ENCODE measurements at regions not wholly inside any gene's neighbourhood (a gene's known extent, or its start where the extent isn't known, plus 50 kb on each side); places are given as distances from the start of the nearest gene placed in this dataset.

DNA sequence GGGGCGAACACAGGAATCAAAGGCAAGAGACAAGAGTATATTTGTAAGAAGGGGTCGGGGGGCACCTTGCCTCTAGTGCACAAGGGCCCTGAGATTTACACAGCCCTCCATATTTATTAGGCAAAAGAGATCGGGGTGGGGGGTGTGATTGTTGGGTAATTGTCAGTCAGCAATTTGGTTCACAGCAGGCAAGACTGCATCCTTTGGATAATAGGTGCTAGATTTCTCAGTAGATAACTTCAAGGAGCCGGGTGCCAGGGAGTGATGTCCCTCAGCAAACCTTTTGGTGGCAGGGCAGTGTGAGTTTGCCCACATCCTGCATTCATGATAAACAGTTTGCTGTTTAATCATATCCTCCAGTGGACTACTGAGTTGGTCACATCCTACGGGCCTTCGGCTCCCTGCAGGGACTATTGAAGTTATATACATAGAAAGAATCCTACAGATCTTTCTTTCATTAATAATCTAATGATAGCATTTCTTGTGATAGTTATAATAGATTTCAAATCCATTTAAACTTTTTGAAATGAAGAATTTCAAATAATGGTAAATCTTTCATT, 178.5 kb downstream of the GNAI1 start:
- Histone ChIP-seq H3K79me2 (ENCODE audit: insufficient read depth, low read length) (no peaks in the 10 kb centered on the region), H3K27ac (ENCODE audit: low read length) (no peak overlapping the region)
- no peak for DNase-seq

DNA sequence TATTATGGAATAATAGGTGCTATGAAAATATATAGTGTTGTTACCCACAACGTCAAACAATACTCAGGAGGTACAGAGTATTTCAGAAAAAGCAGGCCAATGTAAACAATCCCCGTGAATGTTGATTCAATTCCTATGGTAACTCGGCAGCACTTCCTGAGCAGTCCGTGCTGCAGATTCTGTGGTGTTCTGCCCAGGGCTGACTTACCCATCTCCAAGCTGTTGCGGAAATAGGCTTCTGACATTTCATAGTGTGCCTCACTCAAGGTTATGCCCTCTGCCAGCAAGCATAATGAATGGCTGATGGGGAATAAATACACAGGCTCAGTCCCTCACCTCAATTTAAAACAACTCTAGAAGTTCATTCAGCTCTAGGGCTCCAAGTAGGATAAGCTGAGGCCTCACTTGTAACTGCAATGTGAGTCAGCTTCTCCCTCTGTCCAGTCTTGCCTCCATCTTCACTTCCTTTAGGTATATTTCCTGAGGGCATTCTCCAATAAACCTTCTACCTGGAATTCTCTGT, 177.6 kb downstream of the GNAI1 start:
- Histone ChIP-seq H3K9me3 (ENCODE audit: insufficient read depth, low read length, severe bottlenecking) (no peaks in the 10 kb centered on the region), H4K20me1 (ENCODE audit: insufficient read depth, low read length) (no peaks in the 10 kb centered on the region), H3K79me2 (ENCODE audit: insufficient read depth, low read length) (no peaks in the 10 kb centered on the region), H3K27me3 (ENCODE audit: insufficient read depth, low read length, poor library complexity) (no peaks in the 10 kb centered on the region), H3K4me1 (ENCODE audit: insufficient read depth, low read length) (no peaks in the 10 kb centered on the region), H3K27ac (ENCODE audit: low read length) (no peak overlapping the region), H2AFZ (ENCODE audit: low read depth, low read length) (no peak overlapping the region), H3K36me3 (ENCODE audit: insufficient read depth, low read length) (no peaks in the 10 kb centered on the region), H3K4me3 (ENCODE audit: low read depth in 1 of 2, low read length in 2 of 2) (no peak overlapping the region), H3K4me2 (ENCODE audit: insufficient read depth, low read length) (no peak overlapping the region), H3K9ac (ENCODE audit: low read depth, low read length) (no peak overlapping the region)
- ATAC-seq (ENCODE audit: insufficient read depth, low read depth): no peak
- DNase-seq: no peak
- no peak for TF ChIP-seq EZH2 (IDR thresholded peaks at IDR 0.05; ENCODE audit: borderline replicate concordance, low read depth, low read length, severe bottlenecking)
- TF ChIP-seq, protein P1, sequence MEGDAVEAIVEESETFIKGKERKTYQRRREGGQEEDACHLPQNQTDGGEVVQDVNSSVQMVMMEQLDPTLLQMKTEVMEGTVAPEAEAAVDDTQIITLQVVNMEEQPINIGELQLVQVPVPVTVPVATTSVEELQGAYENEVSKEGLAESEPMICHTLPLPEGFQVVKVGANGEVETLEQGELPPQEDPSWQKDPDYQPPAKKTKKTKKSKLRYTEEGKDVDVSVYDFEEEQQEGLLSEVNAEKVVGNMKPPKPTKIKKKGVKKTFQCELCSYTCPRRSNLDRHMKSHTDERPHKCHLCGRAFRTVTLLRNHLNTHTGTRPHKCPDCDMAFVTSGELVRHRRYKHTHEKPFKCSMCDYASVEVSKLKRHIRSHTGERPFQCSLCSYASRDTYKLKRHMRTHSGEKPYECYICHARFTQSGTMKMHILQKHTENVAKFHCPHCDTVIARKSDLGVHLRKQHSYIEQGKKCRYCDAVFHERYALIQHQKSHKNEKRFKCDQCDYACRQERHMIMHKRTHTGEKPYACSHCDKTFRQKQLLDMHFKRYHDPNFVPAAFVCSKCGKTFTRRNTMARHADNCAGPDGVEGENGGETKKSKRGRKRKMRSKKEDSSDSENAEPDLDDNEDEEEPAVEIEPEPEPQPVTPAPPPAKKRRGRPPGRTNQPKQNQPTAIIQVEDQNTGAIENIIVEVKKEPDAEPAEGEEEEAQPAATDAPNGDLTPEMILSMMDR (IDR thresholded peaks at IDR 0.05; ENCODE audit: borderline replicate concordance, extremely low read depth, low read length, poor library complexity, severe bottlenecking): no peak

More for the DNA sequence above, 178.5 kb downstream of the GNAI1 start:
- no peak overlapping the region for H3K4me3 ChIP-seq (ENCODE audit: low read depth in 1 of 2, low read length in 2 of 2)
- no peak overlapping the region for H3K4me2 ChIP-seq (ENCODE audit: insufficient read depth, low read length)
- no peak for TF ChIP-seq EZH2 (IDR thresholded peaks at IDR 0.05; ENCODE audit: borderline replicate concordance, low read depth, low read length, severe bottlenecking)
- TF ChIP-seq, protein P1 (IDR thresholded peaks at IDR 0.05; ENCODE audit: borderline replicate concordance, extremely low read depth, low read length, poor library complexity, severe bottlenecking): no peak
- H3K9ac ChIP-seq (ENCODE audit: low read depth, low read length): no peak overlapping the region
- no peaks in the 10 kb centered on the region for H3K36me3 ChIP-seq (ENCODE audit: insufficient read depth, low read length)
- no peaks in the 10 kb centered on the region for H3K9me3 ChIP-seq (ENCODE audit: insufficient read depth, low read length, severe bottlenecking)
- no peak overlapping the region for H2AFZ ChIP-seq (ENCODE audit: low read depth, low read length)
- no peaks in the 10 kb centered on the region for H3K27me3 ChIP-seq (ENCODE audit: insufficient read depth, low read length, poor library complexity)
- no peaks in the 10 kb centered on the region for H3K4me1 ChIP-seq (ENCODE audit: insufficient read depth, low read length)
- no peaks in the 10 kb centered on the region for H4K20me1 ChIP-seq (ENCODE audit: insufficient read depth, low read length)
- ATAC-seq (ENCODE audit: insufficient read depth, low read depth): no peak

DNA sequence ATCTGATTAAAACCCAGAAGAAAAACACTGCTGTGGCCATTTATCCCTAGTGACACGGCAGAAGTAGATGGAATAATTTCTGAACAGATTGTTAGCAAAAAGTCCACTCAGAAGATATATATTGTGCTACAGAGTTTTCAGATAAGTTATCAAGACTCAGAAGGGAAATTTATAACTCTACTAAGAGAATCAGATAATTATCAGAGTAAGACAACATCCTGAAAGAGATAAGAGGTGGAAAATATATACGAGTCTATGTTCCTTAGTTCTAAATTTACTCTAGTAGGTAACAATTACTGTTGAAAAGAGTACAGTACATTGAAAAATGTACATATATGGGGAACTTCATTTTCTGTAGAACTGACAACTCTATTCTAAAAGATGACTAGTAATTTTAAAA, 176.7 kb downstream of the GNAI1 start:
- ATAC-seq (ENCODE audit: insufficient read depth, low read depth) (no peak), DNase-seq (no peak)
- Histone ChIP-seq H3K9ac (ENCODE audit: low read depth, low read length) (no peak overlapping the region), H3K27me3 (ENCODE audit: insufficient read depth, low read length, poor library complexity) (no peaks in the 10 kb centered on the region), H3K4me2 (ENCODE audit: insufficient read depth, low read length) (no peak overlapping the region), H3K9me3 (ENCODE audit: insufficient read depth, low read length, severe bottlenecking) (no peaks in the 10 kb centered on the region), H3K4me1 (ENCODE audit: insufficient read depth, low read length) (no peaks in the 10 kb centered on the region), H3K27ac (ENCODE audit: low read length) (no peak overlapping the region), H4K20me1 (ENCODE audit: insufficient read depth, low read length) (no peaks in the 10 kb centered on the region), H3K36me3 (ENCODE audit: insufficient read depth, low read length) (no peaks in the 10 kb centered on the region), H3K79me2 (ENCODE audit: insufficient read depth, low read length) (no peaks in the 10 kb centered on the region), H2AFZ (ENCODE audit: low read depth, low read length) (no peak overlapping the region), H3K4me3 (ENCODE audit: low read depth in 1 of 2, low read length in 2 of 2) (no peak overlapping the region)
- TF ChIP-seq EZH2 (IDR thresholded peaks at IDR 0.05; ENCODE audit: borderline replicate concordance, low read depth, low read length, severe bottlenecking): no peak
- TF ChIP-seq, protein P1 (IDR thresholded peaks at IDR 0.05; ENCODE audit: borderline replicate concordance, extremely low read depth, low read length, poor library complexity, severe bottlenecking): no peak
